Right atrium auricular region (tissue), 2 donors: ENCODE measurements at regions not wholly inside any gene's neighbourhood (a gene's known extent, or its start where the extent isn't known, plus 50 kb on each side); places are given as distances from the start of the nearest gene placed in this dataset.

Experiments used
- DNase-seq: peaks from one replicate; pipeline ENCODE4 v3.0.0-alpha.2; 2019; ENCODE audit warnings: low spot score
- H3K27ac ChIP-seq, 2 donors: fragments of 200-600 bp; sonication (generic); 1 replicate in 1 of 2; 2 replicates in 1 of 2; pipeline ENCODE4 v1.5.1; 2016 to 2019
- H3K27me3 ChIP-seq, 2 donors: fragments of 200-600 bp; sonication (generic); one replicate each; pipeline versions ENCODE4 v1.5.1 to v1.6.0; 2017 to 2019
- H3K36me3 ChIP-seq: fragments of 200-600 bp; sonication (generic); one replicate; pipeline ENCODE4 v1.5.1; 2016
- H3K4me1 ChIP-seq, 2 donors: fragments of 200-600 bp; sonication (generic); one replicate each; pipeline versions ENCODE4 v1.5.1 to v1.6.0; 2017 to 2019
- H3K4me3 ChIP-seq, 2 donors: fragments of 200-600 bp; sonication (generic); 1 replicate in 1 of 2; 2 replicates in 1 of 2; pipeline ENCODE4 v1.5.1; 2017 to 2019; ENCODE audit warnings: mild to moderate bottlenecking in 1 of 2, moderate library complexity in 1 of 2
- H3K9me3 ChIP-seq, 2 donors: fragments of 200-600 bp; sonication (generic); one replicate each; pipeline ENCODE4 v1.5.1; 2019
- TF ChIP-seq, protein P1 (sequence below), 2 donors: fragments of 200-600 bp; sonication (generic); IDR thresholded peaks; one replicate each; pipeline ENCODE4 v1.5.1; 2019; ENCODE audit warnings: antibody characterized with exemption in 2 of 2

DNA sequence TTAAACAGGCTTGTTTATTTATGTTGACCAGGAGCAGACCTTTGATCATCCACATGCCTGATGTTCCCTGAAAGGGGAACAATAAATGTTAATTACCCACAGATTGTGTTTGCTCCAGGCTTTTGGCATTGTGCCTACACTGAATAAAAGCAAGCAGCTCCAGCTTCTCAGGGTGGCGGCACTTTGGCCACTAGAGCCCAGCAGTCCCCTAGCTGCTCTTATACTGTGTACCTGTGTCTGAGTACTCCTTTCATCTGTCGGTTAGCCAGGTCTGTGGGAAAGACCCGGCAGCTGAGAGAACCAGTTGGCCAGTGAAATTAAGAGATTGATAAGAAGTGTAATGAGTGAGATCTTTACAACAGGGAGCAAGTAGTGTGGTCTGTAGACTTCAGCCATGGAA, 254.8 kb upstream of the FTMT start:
- DNase-seq = no peak

GRCh38 chr5:121608826-121609225, 242.9 kb upstream of the FTMT start:
- no peaks in the 10 kb centered on the region for H3K9me3 ChIP-seq
- TF ChIP-seq, protein P1, sequence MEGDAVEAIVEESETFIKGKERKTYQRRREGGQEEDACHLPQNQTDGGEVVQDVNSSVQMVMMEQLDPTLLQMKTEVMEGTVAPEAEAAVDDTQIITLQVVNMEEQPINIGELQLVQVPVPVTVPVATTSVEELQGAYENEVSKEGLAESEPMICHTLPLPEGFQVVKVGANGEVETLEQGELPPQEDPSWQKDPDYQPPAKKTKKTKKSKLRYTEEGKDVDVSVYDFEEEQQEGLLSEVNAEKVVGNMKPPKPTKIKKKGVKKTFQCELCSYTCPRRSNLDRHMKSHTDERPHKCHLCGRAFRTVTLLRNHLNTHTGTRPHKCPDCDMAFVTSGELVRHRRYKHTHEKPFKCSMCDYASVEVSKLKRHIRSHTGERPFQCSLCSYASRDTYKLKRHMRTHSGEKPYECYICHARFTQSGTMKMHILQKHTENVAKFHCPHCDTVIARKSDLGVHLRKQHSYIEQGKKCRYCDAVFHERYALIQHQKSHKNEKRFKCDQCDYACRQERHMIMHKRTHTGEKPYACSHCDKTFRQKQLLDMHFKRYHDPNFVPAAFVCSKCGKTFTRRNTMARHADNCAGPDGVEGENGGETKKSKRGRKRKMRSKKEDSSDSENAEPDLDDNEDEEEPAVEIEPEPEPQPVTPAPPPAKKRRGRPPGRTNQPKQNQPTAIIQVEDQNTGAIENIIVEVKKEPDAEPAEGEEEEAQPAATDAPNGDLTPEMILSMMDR (IDR thresholded peaks at IDR 0.05) = no peak
- H3K27me3 ChIP-seq = no peaks in the 10 kb centered on the region
- no peak overlapping the region for H3K4me3 ChIP-seq
- no peak for DNase-seq
- no peak overlapping the region for H3K27ac ChIP-seq
- H3K4me1 ChIP-seq = no peaks in the 10 kb centered on the region
- H3K36me3 ChIP-seq = no peaks in the 10 kb centered on the region

More for the DNA sequence above, 254.8 kb upstream of the FTMT start:
- Histone ChIP-seq H3K27me3 (no peaks in the 10 kb centered on the region), H3K4me3 (no peak overlapping the region), H3K9me3 (peaks cover 0 to 8% of the 10 kb centered on the region in 2 donors), H3K4me1 (no peaks in the 10 kb centered on the region), H3K27ac (no peak overlapping the region), H3K36me3 (no peaks in the 10 kb centered on the region)
- TF ChIP-seq, protein P1 (IDR thresholded peaks at IDR 0.05) = no peak

DNA sequence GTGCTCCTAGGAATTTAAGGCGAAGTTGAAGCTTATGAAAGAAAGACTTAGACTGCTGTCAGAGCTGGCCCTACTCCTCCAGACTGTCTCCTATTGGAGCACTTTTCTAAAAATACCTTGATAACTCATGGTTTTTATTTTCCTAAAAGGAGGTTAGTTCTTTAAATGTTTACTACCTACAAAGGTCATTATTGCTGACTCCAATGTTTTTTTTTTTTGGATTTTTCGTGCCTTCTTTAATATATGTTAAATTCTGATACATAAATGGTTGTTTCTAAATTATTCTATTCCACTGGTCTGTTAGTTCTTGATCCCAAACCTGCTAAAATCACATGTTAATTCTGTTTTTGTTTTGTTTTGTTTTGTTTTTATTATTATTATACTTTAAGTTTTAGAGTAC, 227.6 kb upstream of the FTMT start:
- no peaks in the 10 kb centered on the region for H3K27me3 ChIP-seq
- H3K36me3 ChIP-seq = no peaks in the 10 kb centered on the region
- DNase-seq = no peak
- H3K4me3 ChIP-seq = no peak overlapping the region
- TF ChIP-seq, protein P1 (IDR thresholded peaks at IDR 0.05) = no peak
- H3K4me1 ChIP-seq = no peaks in the 10 kb centered on the region
- H3K27ac ChIP-seq = no peak overlapping the region
- H3K9me3 ChIP-seq = no peaks in the 10 kb centered on the region

DNA sequence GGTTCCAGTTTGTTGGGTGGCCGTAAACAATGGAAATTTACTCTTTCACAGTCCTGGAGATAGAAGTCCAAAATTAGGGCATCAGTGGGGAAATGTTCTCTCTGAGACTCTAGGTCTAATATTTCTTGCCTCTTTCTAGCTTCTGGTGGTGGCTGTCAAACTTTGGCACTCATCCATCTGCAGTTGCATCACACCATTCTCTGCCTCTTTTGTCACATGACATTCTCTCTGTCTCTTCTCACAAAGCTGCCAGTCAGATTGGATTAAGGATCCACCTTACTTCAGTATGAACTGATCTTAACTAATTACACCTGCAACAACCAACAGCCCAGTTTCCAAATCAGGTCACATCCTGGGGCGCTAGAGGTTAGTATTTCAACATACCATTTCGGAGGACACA, 222.9 kb upstream of the FTMT start:
- Histone ChIP-seq H3K9me3 (no peaks in the 10 kb centered on the region), H3K36me3 (no peaks in the 10 kb centered on the region), H3K27ac (no peak overlapping the region), H3K4me1 (no peaks in the 10 kb centered on the region), H3K4me3 (no peak overlapping the region), H3K27me3 (no peaks in the 10 kb centered on the region)
- TF ChIP-seq, protein P1 (IDR thresholded peaks at IDR 0.05) = no peak
- DNase-seq = no peak

GRCh38 chr5:121630402-121630801, 221.3 kb upstream of the FTMT start:
- no peak for DNase-seq
- H3K9me3 ChIP-seq = no peaks in the 10 kb centered on the region
- H3K36me3 ChIP-seq = no peaks in the 10 kb centered on the region
- no peak overlapping the region for H3K27ac ChIP-seq
- TF ChIP-seq, protein P1 (IDR thresholded peaks at IDR 0.05) = peak in 1 of 2 donors; percentile 36
- H3K4me1 ChIP-seq = no peaks in the 10 kb centered on the region
- H3K27me3 ChIP-seq = no peaks in the 10 kb centered on the region
- no peak overlapping the region for H3K4me3 ChIP-seq

GRCh38 chr5:121634946-121635345, 216.7 kb upstream of the FTMT start:
- H3K9me3 ChIP-seq = no peaks in the 10 kb centered on the region
- H3K36me3 ChIP-seq = no peaks in the 10 kb centered on the region
- no peak for DNase-seq
- TF ChIP-seq, protein P1 (IDR thresholded peaks at IDR 0.05) = no peak
- no peaks in the 10 kb centered on the region for H3K4me1 ChIP-seq
- no peak overlapping the region for H3K27ac ChIP-seq
- H3K4me3 ChIP-seq = no peak overlapping the region
- H3K27me3 ChIP-seq = no peaks in the 10 kb centered on the region
